Breast epithelium (tissue), 3 donors: ENCODE measurements at regions not wholly inside any gene's neighbourhood (a gene's known extent, or its start where the extent isn't known, plus 50 kb on each side); places are given as distances from the start of the nearest gene placed in this dataset.

ENCODE experiments used
- CTCF ChIP-seq, 3 donors: fragments of 450-650 bp; IDR thresholded peaks; one replicate each; pipeline ENCODE4 v1.5.1; 2016 to 2017; ENCODE audit warnings: antibody characterized with exemption in 3 of 3, mild to moderate bottlenecking in 3 of 3, moderate library complexity in 3 of 3
- POLR2AphosphoS5 ChIP-seq, 3 donors: sonication (generic); formaldehyde crosslinking; IDR thresholded peaks; one replicate each; pipeline ENCODE4 v1.6.1; 2017; ENCODE audit warnings: antibody characterized with exemption in 3 of 3

DNA sequence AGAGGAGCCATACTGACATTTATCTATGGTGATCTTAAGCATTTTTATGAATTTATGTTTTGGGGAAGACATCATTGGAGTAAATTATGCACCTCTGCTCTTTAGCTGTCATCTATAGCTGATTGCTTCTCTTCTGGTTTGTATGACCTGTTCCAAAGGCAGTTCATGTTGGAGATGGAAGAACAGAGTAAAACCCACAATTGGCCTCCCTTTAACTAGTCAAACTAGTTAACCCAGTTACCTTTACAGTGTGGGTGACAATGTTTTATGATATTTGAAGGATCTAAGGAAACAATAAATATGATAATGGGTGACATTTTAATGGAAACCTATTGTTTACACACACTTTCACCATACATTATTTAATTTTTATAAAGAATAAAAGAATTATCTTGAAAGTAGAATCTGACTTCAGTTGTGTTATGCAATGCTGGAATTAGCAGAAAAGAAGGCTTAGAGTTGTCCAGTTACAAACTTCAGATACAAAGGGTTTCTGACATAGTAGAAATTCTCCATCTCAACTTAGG, 263.5 kb downstream of the NFKBIZ start:
- TF ChIP-seq POLR2AphosphoS5 (IDR thresholded peaks at IDR 0.05) (no peak), CTCF (IDR thresholded peaks at IDR 0.05) (no peak)
